Prostate gland (tissue), 2 donors: ENCODE measurements at regions not wholly inside any gene's neighbourhood (a gene's known extent, or its start where the extent isn't known, plus 50 kb on each side); places are given as distances from the start of the nearest gene placed in this dataset.

Experiments used
- DNase-seq: peaks from one replicate; pipeline ENCODE4 v3.0.0-alpha.2; 2019; ENCODE audit warnings: low spot score
- H3K27ac ChIP-seq, 2 donors: fragments of 200-600 bp; sonication (generic); 2 replicates each; pipeline ENCODE4 v1.5.1; 2017 to 2019
- H3K27me3 ChIP-seq: fragments of 200-600 bp; sonication (generic); replicated peaks from 2 replicates; pipeline ENCODE4 v1.5.1; 2019; ENCODE audit not compliant: insufficient read depth
- H3K36me3 ChIP-seq, 2 donors: fragments of 200-600 bp; sonication (generic); 1 replicate in 1 of 2; 2 replicates in 1 of 2; pipeline versions ENCODE4 v1.5.1 to v1.8.1; 2017 to 2019
- H3K4me1 ChIP-seq: fragments of 200-600 bp; sonication (generic); replicated peaks from 2 replicates; pipeline ENCODE4 v1.5.1; 2019
- H3K4me3 ChIP-seq, 2 donors: fragments of 200-600 bp; sonication (generic); 2 replicates each; pipeline ENCODE4 v1.5.1; 2017 to 2019
- H3K9me3 ChIP-seq: fragments of 200-600 bp; sonication (generic); 2 replicates; pipeline ENCODE4 v1.5.1; 2017
- CTCF ChIP-seq, 4 experiments: fragments of 200-600 bp in 2 of 4; fragments of 450-650 bp in 2 of 4; sonication (generic) in 2 of 4; IDR thresholded peaks; 1 replicate in 3 of 4; 2 replicates in 1 of 4; pipeline ENCODE4 v1.5.1; 2016 to 2019; ENCODE audit warnings: antibody characterized with exemption in 4 of 4, mild to moderate bottlenecking in 2 of 4, moderate library complexity in 2 of 4
- POLR2A ChIP-seq: fragments of 450-650 bp; IDR thresholded peaks from one replicate; pipeline ENCODE4 v1.6.1; 2016; ENCODE audit warnings: antibody characterized with exemption, mild to moderate bottlenecking
- POLR2AphosphoS5 ChIP-seq: sonication (generic); formaldehyde crosslinking; IDR thresholded peaks from one replicate; pipeline ENCODE4 v1.6.1; 2017; ENCODE audit warnings: antibody characterized with exemption
- WGBS: methylation state at CpG from one replicate; pipeline ENCODE4 v1.1.5; 2018; 5-methylcytosine and 5-hydroxymethylcytosine counted together
- intact Hi-C: fragments of 100-400 bp; cut with DNase I; formaldehyde crosslinking; loops from one replicate; pipeline ENCODE4 v1.14.2; 2022

DNA sequence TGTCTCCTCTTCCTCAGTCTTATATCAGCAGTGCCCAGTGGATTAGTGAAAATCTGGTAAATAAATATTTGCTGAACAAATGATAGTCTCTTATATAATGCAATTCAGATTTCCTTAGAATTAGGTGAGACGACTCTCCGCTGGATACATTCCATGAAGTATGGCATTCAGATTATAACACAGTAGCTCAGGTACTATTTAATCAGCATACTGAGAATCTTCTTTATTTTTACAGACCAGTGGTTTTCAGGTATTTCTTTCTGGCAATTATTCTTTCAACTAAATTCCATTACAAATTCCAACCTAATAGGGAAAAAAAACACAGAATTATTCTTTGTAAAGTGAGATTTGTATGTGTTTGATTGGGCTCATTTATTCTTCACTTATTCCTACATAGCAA is 435.5 kb downstream of the TAF11L14 start:
- TF ChIP-seq POLR2AphosphoS5 (no peak), CTCF (IDR thresholded peaks at IDR 0.05) (no peak)
- H3K4me1 ChIP-seq = no peaks in the 10 kb centered on the region
- intact Hi-C loops = no loop called here

GRCh38 chr5:18072600-18072999 is 438.3 kb downstream of the TAF11L14 start:
- no peak overlapping the region for H3K27ac ChIP-seq
- no peak overlapping the region for H3K4me3 ChIP-seq
- no peaks in the 10 kb centered on the region for H3K4me1 ChIP-seq
- no peak for DNase-seq
- no peaks in the 10 kb centered on the region for H3K36me3 ChIP-seq
- intact Hi-C loops = no loop called here
- no peaks in the 10 kb centered on the region for H3K9me3 ChIP-seq
- H3K27me3 ChIP-seq = no peaks in the 10 kb centered on the region
- TF ChIP-seq POLR2A (no peak), POLR2AphosphoS5 (no peak), CTCF (IDR thresholded peaks at IDR 0.05) (no peak)
- WGBS = 93% methylated on average over 2 of the region's 2 CpGs

More for the DNA sequence above, 435.5 kb downstream of the TAF11L14 start:
- no peaks in the 10 kb centered on the region for H3K36me3 ChIP-seq
- no peaks in the 10 kb centered on the region for H3K9me3 ChIP-seq
- no peak overlapping the region for H3K4me3 ChIP-seq
- WGBS = 78% methylated on average over 2 of the region's 2 CpGs
- no peak for DNase-seq
- H3K27ac ChIP-seq = no peak overlapping the region
- H3K27me3 ChIP-seq = no peaks in the 10 kb centered on the region

DNA sequence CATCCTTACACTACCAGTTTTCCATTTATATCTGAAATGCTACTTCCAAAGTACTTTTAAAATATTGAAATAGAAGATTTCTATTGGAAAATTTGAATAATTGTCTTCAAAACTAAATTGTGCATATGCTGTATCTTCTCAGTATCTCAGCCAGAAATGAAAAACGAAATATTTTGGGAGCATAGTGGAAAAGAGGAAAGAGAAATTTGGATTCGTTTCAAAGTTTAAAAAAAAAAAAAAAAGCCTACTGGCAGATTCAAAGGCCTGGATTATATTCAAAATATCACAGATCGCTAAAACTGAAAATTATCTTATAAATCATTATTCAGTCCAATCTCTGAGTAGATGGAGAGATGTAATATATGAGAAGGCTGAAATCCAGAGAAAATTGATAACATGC is 440.7 kb downstream of the TAF11L14 start:
- Histone ChIP-seq H3K36me3 (no peaks in the 10 kb centered on the region), H3K27me3 (no peaks in the 10 kb centered on the region), H3K27ac (no peak overlapping the region), H3K4me1 (no peaks in the 10 kb centered on the region), H3K9me3 (no peaks in the 10 kb centered on the region), H3K4me3 (no peak overlapping the region)
- TF ChIP-seq CTCF (IDR thresholded peaks at IDR 0.05) = no peak
- TF ChIP-seq POLR2AphosphoS5 = no peak
- TF ChIP-seq POLR2A = no peak
- intact Hi-C loops = no loop called here
- no peak for DNase-seq
- 56% methylated on average over 3 of the region's 3 CpGs for WGBS

DNA sequence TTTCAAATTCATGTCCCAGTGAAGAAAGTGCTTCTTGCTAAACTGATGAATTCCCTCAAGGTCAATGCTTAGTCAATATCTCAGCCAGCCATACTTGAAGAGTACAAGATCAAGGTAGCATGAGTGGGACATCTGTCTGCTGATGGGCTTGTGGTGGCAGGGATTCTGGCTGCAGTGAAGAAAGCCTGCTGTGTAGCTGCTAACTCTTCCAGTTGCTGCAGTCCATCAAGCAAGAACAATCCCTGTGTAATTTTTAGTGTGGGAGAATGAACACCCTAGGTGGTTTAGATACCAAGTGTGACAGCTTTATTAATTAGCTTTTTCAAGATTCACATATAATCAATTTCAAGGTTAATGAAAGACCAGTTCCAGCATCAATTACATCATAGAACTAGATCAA is 443.9 kb downstream of the TAF11L14 start:
- Histone ChIP-seq H3K27ac (no peak overlapping the region), H3K27me3 (no peaks in the 10 kb centered on the region), H3K36me3 (no peaks in the 10 kb centered on the region), H3K4me3 (no peak overlapping the region), H3K4me1 (no peaks in the 10 kb centered on the region), H3K9me3 (no peaks in the 10 kb centered on the region)
- DNase-seq = no peak
- TF ChIP-seq CTCF (IDR thresholded peaks at IDR 0.05) (no peak), POLR2A (no peak), POLR2AphosphoS5 (no peak)
- intact Hi-C loops = no loop called here

- no peaks in the 10 kb centered on the region for H3K9me3 ChIP-seq
- no peaks in the 10 kb centered on the region for H3K27me3 ChIP-seq
- no peak overlapping the region for H3K27ac ChIP-seq
- TF ChIP-seq POLR2AphosphoS5 (no peak), POLR2A (no peak), CTCF (IDR thresholded peaks at IDR 0.05) (no peak)
- intact Hi-C loops = no loop called here
- no peaks in the 10 kb centered on the region for H3K36me3 ChIP-seq
- 70% methylated on average over 3 of the region's 3 CpGs for WGBS
- no peak overlapping the region for H3K4me3 ChIP-seq
- no peak for DNase-seq
- no peaks in the 10 kb centered on the region for H3K4me1 ChIP-seq
These were observed 445.6 kb downstream of the TAF11L14 start for GRCh38 chr5:18079831-18080230.
